Neural progenitor cell (in vitro differentiated cells): ENCODE measurements at regions not wholly inside any gene's neighbourhood (a gene's known extent, or its start where the extent isn't known, plus 50 kb on each side); places are given as distances from the start of the nearest gene placed in this dataset.

ENCODE experiments used
- CTCF ChIP-seq: fragments of 200-600 bp; sonication (generic); IDR thresholded peaks from 2 replicates; pipeline ENCODE4 v1.5.1; 2017; ENCODE audit warnings: antibody characterized with exemption, mild to moderate bottlenecking
- EZH2 ChIP-seq: fragments of 200-600 bp; sonication (generic); IDR thresholded peaks from 2 replicates; pipeline ENCODE4 v1.6.1; 2017; ENCODE audit warnings: antibody characterized with exemption, mild to moderate bottlenecking, moderate library complexity
- EZH2phosphoT487 ChIP-seq: fragments of 200-600 bp; sonication (generic); IDR thresholded peaks from 2 replicates; pipeline ENCODE4 v1.6.1; 2017; ENCODE audit warnings: antibody characterized with exemption

GRCh38 chr16:51867386-51868065, 679.4 kb downstream of the TOX3 start:
- no peak for TF ChIP-seq CTCF
- TF ChIP-seq EZH2: no peak
- TF ChIP-seq EZH2phosphoT487: no peak
